ENCODE measurements at regions not wholly inside any gene's neighbourhood (a gene's known extent, or its start where the extent isn't known, plus 50 kb on each side); places are given as distances from the start of the nearest gene placed in this dataset.
A peak's percentile ranks its signal among the peaks of the same experiment; 100 is the strongest.

GRCh38 chr14:22513066-22513812 lies 75.8 kb downstream of the DAD1 start:
- no peak for DNase-seq (ENCODE audit: low spot score)

- no peak for DNase-seq (ENCODE audit: low spot score)
Measured at GRCh38 chr14:22512106-22512814, 76.8 kb downstream of the DAD1 start.

GRCh38 chr14:22510527-22511110 lies 78.4 kb downstream of the DAD1 start:
- DNase-seq (ENCODE audit: low spot score), result peak; percentile 62

- DNase-seq (ENCODE audit: low spot score), result no peak
Measured at GRCh38 chr14:22509751-22510300, 79.2 kb downstream of the DAD1 start.

GRCh38 chr14:22509036-22509709 lies 79.9 kb downstream of the DAD1 start:
- no peak for DNase-seq (ENCODE audit: low spot score)

DNA sequence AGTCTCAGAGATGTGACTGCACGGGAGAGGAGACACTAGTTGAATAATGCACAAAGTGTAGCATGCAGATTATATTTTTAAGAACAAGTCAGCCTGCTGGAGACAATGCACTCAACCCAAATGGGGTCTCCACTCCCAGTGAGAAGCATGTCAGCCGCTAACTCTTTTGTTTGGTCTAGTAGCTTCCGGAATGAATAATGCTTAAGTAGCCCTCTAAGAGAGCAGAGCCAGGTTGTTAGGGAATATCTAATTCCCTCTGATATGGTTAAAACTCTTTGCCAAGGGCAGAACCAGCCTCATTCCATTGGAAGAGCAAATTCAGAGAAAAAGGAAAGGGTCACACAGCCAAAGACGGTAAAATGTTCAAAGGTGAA lies 80.4 kb downstream of the DAD1 start:
- no peak for DNase-seq (ENCODE audit: low spot score)

- DNase-seq (ENCODE audit: low spot score), result no peak
Measured at GRCh38 chr14:22508150-22508457, 80.9 kb downstream of the DAD1 start.

- DNase-seq (ENCODE audit: low spot score), result no peak
Measured at GRCh38 chr14:22506778-22507351, 82.2 kb downstream of the DAD1 start.

GRCh38 chr14:22506378-22506710 lies 82.7 kb downstream of the DAD1 start:
- no peak for DNase-seq (ENCODE audit: low spot score)

DNA sequence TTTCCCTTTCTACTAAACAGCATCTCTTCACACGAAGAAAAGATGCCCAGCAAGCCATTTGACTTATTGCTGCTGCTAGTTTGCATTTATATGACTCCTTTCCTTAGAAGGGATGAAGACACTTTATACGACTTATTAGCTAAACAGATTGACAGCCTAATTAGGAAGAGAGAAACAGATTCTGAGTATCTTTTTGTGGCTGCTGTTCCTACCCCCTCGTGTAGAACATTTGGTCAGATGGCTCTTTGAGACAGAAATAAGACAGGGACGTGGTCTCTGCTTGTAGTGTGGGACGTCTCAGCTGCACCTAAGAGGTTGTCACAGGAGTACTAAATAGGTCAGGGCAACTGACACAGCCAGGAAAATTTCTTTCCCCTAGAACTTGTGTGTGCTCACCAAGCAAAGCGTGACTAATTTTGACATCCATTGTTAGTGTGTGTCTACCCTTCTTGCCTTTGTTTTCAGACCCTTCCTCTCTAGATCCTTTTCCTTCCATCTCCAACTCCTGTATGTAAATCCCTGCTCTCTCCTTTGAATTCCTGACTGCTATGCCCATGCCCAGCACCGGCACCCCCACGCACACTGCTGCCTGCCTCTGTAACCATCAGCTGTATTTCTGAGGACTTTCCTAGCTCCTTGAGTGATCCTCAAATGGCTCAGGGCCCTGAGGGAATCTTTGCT lies 83.2 kb downstream of the DAD1 start:
- no peak for DNase-seq (ENCODE audit: low spot score)

DNA sequence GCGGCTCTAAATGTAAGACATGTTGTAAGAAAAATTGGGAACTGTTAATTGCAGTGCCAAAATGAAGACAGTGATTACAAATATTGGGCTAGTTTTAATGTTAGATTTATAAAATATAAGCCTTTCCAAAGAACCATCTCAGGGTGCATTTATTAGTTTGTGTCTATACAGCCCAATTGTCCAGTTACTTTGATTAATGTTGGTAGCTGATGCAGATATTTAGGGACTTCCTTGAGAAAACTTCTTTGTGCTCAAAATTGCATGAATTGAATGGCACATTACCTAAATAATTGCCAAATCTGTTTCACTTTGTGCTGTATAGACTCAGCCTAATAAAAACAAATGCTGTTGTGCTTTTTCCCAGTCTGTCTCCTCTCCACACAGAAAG lies 83.7 kb downstream of the DAD1 start:
- no peak for DNase-seq (ENCODE audit: low spot score)

- no peak for DNase-seq (ENCODE audit: low spot score)
Measured at GRCh38 chr14:22502551-22502950, 86.5 kb downstream of the DAD1 start.

- DNase-seq (ENCODE audit: low spot score), result no peak
Measured at GRCh38 chr14:22502007-22502406, 87.0 kb downstream of the DAD1 start.

GRCh38 chr14:22500954-22501726 lies 87.9 kb downstream of the DAD1 start:
- DNase-seq (ENCODE audit: low spot score), result no peak

DNA sequence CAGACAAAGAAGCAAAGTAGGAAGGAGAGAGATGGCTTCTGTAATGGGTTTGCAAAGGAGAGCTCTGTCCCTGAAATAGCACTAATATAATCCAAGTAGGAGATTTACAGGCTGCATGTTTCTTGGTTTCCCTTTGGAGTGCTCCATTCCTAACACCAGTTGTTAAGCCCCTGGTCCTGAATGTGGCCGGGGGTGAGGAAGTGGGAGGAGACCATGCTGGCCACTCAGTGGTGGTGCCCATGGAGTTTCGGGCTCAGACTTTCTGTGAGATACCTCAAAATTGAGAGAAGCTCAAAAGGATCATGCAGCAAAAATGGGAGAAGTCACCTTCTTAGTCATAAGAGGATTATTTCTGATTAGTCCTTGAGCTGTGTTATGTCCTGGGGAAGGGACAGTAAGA lies 88.5 kb downstream of the DAD1 start:
- DNase-seq (ENCODE audit: low spot score), result no peak

GRCh38 chr14:22497671-22498093 lies 91.3 kb downstream of the DAD1 start:
- DNase-seq (ENCODE audit: low spot score), result no peak

DNA sequence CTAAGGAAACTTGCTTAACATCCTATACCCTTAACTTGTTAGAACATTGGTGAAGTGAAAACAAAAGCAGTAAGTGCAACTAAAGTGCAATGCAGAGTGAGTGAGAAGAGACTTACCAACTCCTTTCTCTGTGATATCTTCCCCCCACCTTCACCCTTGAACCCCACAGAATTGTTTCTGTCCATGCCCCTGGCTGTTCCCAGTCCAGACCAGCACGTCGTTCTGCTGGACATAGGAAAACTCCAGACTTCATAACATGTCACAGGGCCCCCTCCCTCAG lies 91.9 kb downstream of the DAD1 start:
- DNase-seq (ENCODE audit: low spot score), result no peak

DNA sequence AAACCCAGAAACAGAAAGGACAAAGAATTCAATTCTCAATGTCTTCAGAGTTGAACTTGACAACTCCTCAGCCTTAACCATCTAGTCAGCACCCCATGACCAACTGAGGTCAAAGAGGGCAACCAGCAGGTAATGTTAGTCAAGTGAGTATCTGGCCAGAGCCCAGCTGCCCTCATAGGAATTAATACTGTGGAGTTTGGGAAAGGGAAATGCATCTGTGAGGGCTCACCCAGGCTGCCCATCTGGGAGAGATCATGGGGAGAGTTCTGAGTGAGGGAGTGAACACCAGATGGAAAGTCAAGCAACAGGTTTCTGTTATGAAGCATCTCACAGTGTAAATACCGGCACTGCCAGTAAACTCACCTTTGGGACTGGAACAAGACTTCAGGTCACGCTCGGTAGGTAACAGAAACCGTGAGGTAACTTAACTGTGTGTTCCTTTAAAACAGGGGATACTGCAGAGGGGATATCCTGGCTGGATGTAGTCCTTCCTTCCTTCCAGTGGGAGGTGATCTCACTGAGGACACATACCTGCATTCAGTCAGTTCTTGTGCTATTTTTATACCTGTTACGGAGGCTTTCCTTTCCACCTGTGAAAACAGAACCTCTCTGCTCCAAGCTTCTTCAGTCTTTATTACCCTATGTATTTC lies 94.4 kb downstream of the DAD1 start:
- DNase-seq (ENCODE audit: low spot score), result no peak

- DNase-seq (ENCODE audit: low spot score), result no peak
Measured at GRCh38 chr14:22493753-22494152, 95.3 kb downstream of the DAD1 start.

- no peak for DNase-seq (ENCODE audit: low spot score)
Measured at GRCh38 chr14:22492622-22493542, 96.1 kb downstream of the DAD1 start.

All from AG20443 (cell line).